AG04450 (cell line): ENCODE measurements at regions not wholly inside any gene's neighbourhood (a gene's known extent, or its start where the extent isn't known, plus 50 kb on each side); places are given as distances from the start of the nearest gene placed in this dataset.

Experiments used
- CTCF ChIA-PET: fragments of 300-600, 350-600 bp; formaldehyde crosslinking; extraction: SDS; loops from one replicate; lab custom pipeline; 2022; ENCODE audit warnings: antibody characterized with exemption, inconsistent platforms; lab: Charles Lee
- POLR2A ChIA-PET: fragments of 350-600 bp; formaldehyde crosslinking; extraction: SDS; loops from one replicate; lab custom pipeline; 2021; ENCODE audit warnings: antibody characterized with exemption, inconsistent platforms; lab: Yijun Ruan, JAX
- DNase-seq: peaks from one replicate; pipeline ENCODE4 v3.0.0-alpha.2; 2011; ENCODE audit warnings: low read depth, low spot score
- H3K27ac ChIP-seq: one replicate; pipeline ENCODE4 v1.5.1; 2012; ENCODE audit warnings: low read depth, low read length, control low read depth
- H3K27me3 ChIP-seq: one replicate; pipeline ENCODE4 v1.6.0; 2012; ENCODE audit warnings: low read length; ENCODE audit not compliant: control insufficient read depth, insufficient read depth
- H3K4me3 ChIP-seq: 2 replicates; pipeline ENCODE4 v1.5.1; 2011; ENCODE audit warnings: mild to moderate bottlenecking, low read depth, low read length, control low read depth
- H3K9me3 ChIP-seq: 2 replicates; pipeline ENCODE4 v1.5.1; 2012; ENCODE audit warnings: low read length; ENCODE audit not compliant: control insufficient read depth, insufficient read depth
- TF ChIP-seq, protein P1 (sequence below): IDR thresholded peaks from 2 replicates; pipeline ENCODE4 v1.5.1; 2011; ENCODE audit warnings: low read depth, low read length, control low read depth, inconsistent platforms

DNA sequence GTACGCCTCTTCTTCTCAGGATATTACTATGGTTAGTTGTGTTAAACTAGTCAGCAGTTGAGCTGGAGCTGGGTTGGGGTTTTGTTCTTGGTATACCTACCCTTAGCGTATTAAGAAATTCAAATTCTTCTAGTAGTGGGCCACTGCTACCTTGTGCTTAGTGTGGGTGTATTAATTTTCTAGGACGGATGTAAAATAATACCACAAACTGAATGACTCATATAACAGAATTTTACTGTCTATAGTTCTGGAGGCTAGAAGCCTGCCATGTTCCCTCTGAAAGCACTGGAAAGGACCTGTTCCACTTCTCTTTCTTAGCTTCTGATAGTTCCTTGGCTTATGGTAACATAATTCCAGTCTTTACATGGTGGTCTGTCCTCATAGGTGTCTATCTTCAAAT, 1274.7 kb downstream of the ADGRL3 start:
- ChIA-PET CTCF (no interaction called here), POLR2A (no interaction called here)
- no peak for DNase-seq

DNA sequence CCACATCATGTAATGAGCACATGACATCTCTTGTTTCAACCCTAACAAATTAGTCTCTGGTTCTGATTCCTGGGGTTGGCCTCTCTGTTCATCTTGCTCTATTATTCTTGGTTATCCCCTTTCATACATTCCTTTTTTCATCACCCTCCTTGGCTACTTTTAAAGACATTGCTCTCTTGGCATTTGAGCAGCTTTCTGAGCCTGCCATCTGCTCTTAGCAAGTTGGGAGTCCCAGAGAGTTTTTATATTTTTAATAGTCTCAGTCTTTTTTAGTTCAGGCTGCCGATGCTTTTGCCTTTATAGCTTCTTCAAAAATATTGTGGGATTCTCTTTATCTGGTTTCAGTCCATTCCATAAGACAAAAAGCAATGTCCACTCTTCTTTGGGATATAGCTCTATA, 1270.9 kb downstream of the ADGRL3 start:
- CTCF ChIA-PET, result no interaction called here
- Histone ChIP-seq H3K9me3 (peaks cover 8% of the 10 kb centered on the region; the same call in 1 of the 2 replicates), H3K4me3 (no peak overlapping the region), H3K27ac (no peak overlapping the region), H3K27me3 (no peaks in the 10 kb centered on the region)
- DNase-seq, result no peak
- POLR2A ChIA-PET, result no interaction called here
- TF ChIP-seq, protein P1, sequence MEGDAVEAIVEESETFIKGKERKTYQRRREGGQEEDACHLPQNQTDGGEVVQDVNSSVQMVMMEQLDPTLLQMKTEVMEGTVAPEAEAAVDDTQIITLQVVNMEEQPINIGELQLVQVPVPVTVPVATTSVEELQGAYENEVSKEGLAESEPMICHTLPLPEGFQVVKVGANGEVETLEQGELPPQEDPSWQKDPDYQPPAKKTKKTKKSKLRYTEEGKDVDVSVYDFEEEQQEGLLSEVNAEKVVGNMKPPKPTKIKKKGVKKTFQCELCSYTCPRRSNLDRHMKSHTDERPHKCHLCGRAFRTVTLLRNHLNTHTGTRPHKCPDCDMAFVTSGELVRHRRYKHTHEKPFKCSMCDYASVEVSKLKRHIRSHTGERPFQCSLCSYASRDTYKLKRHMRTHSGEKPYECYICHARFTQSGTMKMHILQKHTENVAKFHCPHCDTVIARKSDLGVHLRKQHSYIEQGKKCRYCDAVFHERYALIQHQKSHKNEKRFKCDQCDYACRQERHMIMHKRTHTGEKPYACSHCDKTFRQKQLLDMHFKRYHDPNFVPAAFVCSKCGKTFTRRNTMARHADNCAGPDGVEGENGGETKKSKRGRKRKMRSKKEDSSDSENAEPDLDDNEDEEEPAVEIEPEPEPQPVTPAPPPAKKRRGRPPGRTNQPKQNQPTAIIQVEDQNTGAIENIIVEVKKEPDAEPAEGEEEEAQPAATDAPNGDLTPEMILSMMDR, result no peak

More for the DNA sequence above, 1274.7 kb downstream of the ADGRL3 start:
- Histone ChIP-seq H3K27ac (no peak overlapping the region), H3K27me3 (no peaks in the 10 kb centered on the region), H3K9me3 (peaks cover 8% of the 10 kb centered on the region; the same call in 1 of the 2 replicates), H3K4me3 (no peak overlapping the region)
- TF ChIP-seq, protein P1, result no peak

DNA sequence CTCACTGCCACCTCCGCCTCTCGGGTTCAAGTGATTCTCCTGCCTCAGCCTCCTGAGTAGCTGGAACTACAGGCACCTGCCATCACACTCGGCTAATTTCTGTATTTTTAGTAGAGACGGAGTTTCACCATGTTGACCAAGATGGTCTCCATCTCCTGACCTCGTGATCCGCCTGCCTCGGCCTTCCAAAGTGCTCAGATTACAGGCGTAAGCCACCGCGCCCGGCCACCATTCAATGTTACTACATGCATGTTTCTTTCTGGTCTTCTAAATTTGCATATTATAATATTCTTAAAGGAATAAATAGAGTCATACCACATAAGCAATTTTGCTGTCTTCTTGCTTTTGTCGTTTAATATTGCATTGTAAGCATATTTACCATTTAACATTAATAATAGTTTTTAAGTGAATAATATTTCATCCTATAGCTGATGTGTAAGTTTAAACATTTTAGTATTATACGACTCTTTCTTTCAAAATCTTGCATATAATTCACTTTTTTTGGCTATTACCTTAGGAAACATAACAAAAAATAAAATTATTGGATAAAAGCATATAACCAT, 1270.4 kb downstream of the ADGRL3 start:
- H3K9me3 ChIP-seq, result peaks cover 7% of the 10 kb centered on the region; the same call in 1 of the 2 replicates
- H3K27ac ChIP-seq, result no peak overlapping the region
- POLR2A ChIA-PET, result no interaction called here
- DNase-seq, result no peak
- no peaks in the 10 kb centered on the region for H3K27me3 ChIP-seq
- CTCF ChIA-PET, result no interaction called here
- no peak overlapping the region for H3K4me3 ChIP-seq
- TF ChIP-seq, protein P1, result no peak

DNA sequence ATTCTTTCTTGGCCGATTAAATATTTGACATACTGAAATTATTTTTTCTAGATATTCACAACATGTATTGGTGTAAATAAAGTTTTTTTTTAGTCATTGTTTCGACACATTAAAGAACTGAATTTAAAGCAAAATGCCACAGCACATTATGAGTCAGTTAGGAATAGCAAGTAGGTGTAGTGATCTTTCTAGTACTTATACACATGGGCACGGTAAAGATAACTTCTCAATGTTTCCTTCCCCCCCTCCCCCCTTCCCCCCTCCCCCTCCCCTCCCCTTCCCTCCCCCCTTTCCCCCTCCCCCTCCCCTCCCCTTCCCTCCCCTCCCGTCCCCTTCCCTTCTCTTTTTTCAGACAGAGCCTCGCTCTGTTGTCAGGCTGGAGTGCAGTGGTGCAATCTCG, 1269.9 kb downstream of the ADGRL3 start:
- ChIA-PET POLR2A (no interaction called here), CTCF (no interaction called here)
- H3K27me3 ChIP-seq, result no peaks in the 10 kb centered on the region
- no peak overlapping the region for H3K4me3 ChIP-seq
- TF ChIP-seq, protein P1, result no peak
- no peak for DNase-seq
- H3K27ac ChIP-seq, result no peak overlapping the region
- H3K9me3 ChIP-seq, result peaks cover 4% of the 10 kb centered on the region; the same call in 1 of the 2 replicates

DNA sequence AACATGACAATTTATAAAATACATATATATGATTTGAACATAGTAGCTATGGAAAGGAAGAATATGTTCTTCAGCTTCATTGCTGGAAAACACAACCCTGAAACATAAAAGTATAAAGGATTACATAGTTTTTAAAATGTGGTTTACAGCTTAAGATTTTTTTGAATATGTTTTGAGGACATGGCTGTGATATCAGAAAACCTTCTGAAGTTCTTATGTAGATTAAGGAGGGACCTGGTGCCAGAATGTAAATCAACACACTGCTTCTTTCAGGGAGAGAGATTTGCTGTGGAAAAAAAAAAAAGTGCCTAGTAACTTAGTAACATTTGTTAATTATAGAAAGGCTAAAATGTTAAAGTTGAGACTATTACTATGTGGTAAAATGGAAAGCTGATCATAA, 1261.8 kb downstream of the ADGRL3 start:
- H3K27me3 ChIP-seq, result no peaks in the 10 kb centered on the region
- TF ChIP-seq, protein P1, result no peak
- DNase-seq, result no peak
- ChIA-PET POLR2A (no interaction called here), CTCF (no interaction called here)
- no peak overlapping the region for H3K27ac ChIP-seq
- H3K9me3 ChIP-seq, result no peaks in the 10 kb centered on the region; the same call in 1 of the 2 replicates
- H3K4me3 ChIP-seq, result no peak overlapping the region
